Right kidney (tissue), 1 donor: ENCODE measurements at regions not wholly inside any gene's neighbourhood (a gene's known extent, or its start where the extent isn't known, plus 50 kb on each side); places are given as distances from the start of the nearest gene placed in this dataset.
A peak's percentile ranks its signal among the peaks of the same experiment; 100 is the strongest.
"Not testable (repeated sequence)": the region's sequence is repeated elsewhere in the genome, so short reads cannot be mapped to it uniquely, and the experiment has no call there.

Experiments
- DNase-seq: peaks from one replicate; pipeline ENCODE4 v3.0.0-alpha.2; 2016

DNA sequence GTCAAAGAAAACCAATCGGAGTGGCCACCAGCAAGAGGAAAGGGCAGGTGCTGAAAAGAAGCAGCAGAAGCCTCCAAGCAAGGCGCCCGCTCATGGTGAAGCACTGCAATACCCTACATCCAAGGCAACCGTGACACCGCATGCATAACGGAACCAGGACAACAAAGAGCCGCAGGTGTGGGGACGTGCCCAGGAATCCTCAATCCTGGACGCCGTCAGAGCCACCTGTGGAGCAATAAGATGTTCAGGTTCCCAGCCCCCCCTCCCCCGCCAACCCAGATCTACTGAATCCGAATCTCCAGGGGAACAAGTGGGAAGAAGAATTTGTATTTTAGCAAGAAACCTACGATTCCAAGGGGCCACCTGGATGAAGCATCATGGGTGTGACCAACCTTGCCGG is 70.8 kb downstream of the SHANK2 start:
- no peak for DNase-seq

GRCh38 chr11:71180694-71181470 is 71.5 kb downstream of the SHANK2 start:
- no peak for DNase-seq

GRCh38 chr11:71179877-71180605 is 72.3 kb downstream of the SHANK2 start:
- no peak for DNase-seq

DNA sequence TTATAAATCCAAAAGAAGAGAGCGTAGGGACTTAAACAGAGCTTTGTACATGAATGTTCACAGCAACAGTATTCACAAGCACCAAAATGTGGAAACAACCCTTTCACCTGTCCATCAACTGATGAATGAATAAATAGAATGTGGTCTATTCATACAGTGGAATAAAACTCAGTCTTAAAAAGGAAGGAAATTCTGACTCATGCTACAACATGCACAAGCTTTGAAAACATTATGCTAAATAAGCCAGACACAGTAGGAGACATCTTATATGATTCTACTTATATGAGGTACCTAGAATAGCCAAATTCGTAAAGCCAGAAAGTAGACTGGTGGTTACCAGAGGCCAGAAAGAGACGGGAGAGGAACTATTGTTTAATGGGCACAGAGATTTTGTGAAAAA is 74.3 kb downstream of the SHANK2 start:
- no peak for DNase-seq

GRCh38 chr11:71176812-71177211 is 75.6 kb downstream of the SHANK2 start:
- no peak for DNase-seq

GRCh38 chr11:71173709-71174108 is 78.7 kb downstream of the SHANK2 start:
- DNase-seq: no peak

DNA sequence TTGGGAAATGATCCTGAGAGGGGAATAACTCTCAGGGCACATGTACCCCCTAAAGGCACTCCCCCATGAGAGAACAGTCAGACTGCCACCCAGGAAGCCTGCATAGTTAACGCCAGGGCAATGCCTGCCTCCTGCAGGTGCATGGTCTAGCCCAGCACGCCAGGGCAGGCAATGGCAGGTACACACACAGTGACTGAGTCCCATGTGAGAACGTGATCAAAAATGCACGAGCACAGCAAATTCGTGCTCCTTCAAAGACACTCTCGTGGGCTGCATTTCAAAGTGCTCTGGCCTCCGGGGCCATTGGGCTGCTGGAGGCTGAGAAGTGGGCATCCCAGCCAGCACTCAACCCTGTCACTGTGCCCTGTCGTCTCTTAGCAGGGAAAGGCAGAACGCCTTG is 79.7 kb downstream of the SHANK2 start:
- DNase-seq: no peak

DNA sequence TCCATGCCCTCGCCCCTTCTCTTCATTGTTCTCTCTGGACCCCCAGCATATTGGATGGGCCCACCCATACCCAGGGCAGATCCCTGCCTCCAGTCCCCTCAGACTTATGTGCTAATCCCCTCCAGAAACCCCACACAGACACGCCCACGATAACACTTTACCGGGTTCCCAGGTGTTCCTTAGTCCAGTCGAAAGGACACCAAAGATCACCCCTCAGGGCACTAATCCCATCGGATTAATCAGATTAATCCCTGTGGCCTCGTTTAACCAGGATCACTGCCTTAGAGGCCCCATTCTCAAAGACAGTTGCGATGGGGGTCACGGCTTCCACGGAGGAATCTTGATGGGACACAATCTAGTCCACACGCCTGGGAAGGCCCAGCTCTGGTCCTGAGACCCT is 80.8 kb downstream of the SHANK2 start:
- DNase-seq: no peak

- no peak for DNase-seq
These were observed 81.6 kb downstream of the SHANK2 start for GRCh38 chr11:71170624-71171423.

DNA sequence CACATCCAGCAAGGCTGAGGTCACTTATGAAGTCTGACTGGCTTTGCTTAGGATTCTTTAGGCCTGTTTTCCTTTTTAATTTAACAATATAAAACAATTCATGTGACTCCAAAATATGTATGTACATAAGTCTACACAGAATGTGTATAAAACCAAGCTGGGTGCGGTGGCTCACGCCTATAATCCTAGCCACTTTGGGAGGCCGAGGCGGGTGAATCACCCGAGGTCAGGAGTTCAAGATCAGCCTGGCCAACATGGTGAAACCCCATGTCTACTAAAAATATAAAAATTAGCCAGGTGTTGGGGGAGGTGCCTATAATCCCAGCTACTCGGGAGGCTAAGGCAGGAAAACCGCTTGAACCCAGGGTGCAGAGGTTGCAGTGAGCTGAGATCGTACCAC is 83.1 kb downstream of the SHANK2 start:
- no peak for DNase-seq

- not testable (repeated sequence) for DNase-seq
These were observed 84.6 kb downstream of the SHANK2 start for GRCh38 chr11:71167814-71168213.

GRCh38 chr11:71165771-71166170 is 86.6 kb downstream of the SHANK2 start:
- no peak for DNase-seq

DNA sequence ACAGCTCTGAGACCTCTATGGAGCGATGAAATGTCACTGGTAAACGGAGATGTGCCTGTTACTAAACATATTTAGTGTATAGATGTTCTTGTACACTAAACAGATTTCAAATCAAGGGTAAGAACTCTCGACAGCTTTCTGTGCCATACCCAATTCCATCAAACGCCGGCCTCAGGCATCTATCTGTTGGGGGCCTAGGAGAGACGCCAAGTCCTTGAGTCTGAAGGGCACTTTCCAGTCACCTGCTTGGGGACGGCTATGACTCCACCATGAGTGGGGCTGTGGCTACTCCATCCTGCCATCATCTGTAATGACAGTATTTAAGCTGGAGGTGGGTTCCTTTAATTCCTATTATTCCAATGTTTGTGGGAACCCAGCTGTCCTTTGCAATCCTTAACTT is 87.8 kb downstream of the SHANK2 start:
- no peak for DNase-seq

DNA sequence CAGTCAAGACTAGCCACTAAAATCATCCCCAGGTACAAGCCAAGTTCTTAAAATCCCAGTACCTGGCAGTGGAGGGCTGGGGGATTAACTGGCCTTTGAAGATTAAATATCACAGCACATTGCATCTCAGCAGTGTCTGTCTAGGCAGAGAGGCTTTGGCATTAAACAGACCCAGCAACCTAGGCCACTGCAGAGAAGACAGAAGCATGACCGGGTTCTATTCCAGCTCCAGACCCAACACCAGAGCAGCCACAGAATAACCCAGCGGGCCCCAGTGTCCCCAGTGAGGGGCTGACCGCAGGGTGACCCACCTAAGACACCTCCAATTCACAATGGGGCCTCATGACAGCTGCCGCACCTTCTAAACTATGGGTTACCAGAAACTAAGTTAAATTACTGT is 88.2 kb downstream of the SHANK2 start:
- no peak for DNase-seq

DNA sequence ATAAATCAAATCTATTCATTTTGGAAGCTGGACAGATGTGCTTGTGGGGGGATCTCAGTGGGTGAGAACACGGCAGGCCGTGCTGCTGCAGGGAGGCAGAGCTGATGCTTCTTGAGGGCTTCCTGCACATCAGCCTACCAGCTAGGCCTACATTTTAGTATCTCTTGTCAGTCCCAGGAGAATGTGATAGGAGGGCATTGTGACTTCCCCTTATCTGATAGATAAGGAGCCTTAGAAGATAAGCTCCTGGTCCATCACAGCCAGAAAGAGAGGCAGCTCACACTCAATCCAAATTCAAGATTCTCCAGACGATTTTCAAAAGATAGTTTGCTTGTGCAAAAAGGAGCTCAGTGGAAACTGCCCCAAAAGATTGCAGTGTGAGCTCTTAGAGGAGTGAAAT is 89.0 kb downstream of the SHANK2 start:
- no peak for DNase-seq

GRCh38 chr11:71158936-71159335 is 93.4 kb downstream of the SHANK2 start:
- no peak for DNase-seq

DNA sequence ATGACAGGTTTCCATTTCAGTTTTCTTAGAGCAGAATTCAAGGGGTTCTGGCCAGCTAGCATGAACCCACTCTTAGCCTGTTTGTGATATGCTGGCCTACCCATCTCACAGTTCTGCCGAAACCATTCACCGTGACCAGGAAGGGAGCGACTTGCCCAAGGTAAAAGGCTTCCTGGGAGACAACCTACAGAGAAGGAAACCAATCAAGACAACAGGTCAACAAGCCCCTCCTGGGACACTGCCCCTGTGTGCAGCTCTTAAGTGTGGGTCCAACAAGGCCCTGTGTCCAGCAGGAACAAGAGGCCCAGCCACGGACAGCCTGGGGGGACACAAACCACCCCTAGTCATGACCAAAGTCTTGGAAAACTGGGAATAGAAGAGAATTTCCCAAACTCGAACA is 94.7 kb downstream of the SHANK2 start:
- not testable (repeated sequence) for DNase-seq

GRCh38 chr11:71156301-71156700 is 96.1 kb downstream of the SHANK2 start:
- DNase-seq: no peak

GRCh38 chr11:71155846-71156245 is 96.5 kb downstream of the SHANK2 start:
- no peak for DNase-seq

- DNase-seq: no peak
These were observed 98.0 kb downstream of the SHANK2 start for GRCh38 chr11:71154261-71154805.

GRCh38 chr11:71153005-71153390 is 99.4 kb downstream of the SHANK2 start:
- DNase-seq: no peak

DNA sequence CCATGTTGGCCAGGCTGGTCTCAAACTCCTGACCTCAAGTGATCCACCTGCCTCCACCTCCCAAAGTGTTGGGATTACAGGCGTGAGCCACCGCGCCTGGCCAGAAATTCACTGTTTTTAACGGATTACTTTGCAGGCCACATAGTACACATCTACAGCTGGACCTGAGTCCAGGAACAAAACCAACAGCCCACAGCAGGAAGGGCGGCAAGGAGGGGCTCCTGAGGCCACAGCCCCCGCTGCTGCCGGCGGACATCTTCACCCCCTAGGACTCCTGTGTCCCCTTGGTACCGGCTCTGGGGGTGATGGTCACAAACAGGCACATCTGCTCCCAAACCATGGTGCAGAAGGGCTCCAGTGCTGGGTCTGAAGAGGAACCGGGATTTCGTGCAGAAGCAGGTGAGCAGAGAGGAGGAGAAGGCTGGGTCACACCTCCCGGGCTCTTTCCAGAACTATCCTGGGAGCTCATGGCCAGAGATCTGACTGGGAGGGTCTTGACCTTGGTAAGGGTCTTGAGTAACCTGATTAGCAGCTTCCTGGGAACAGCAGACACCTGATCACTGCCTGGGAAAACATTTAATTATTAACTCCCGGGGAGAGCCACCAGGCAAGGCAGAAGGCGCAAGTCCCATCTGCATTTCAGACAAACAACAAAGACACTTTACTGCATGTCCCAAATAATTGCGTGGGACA is 99.9 kb downstream of the SHANK2 start:
- peak; percentile 71 for DNase-seq
